HG03159 (cell line): ENCODE measurements at regions not wholly inside any gene's neighbourhood (a gene's known extent, or its start where the extent isn't known, plus 50 kb on each side); places are given as distances from the start of the nearest gene placed in this dataset.

Experiments used
- ATAC-seq: cut with Tn5 transposase; IDR thresholded peaks from one replicate; pipeline ENCODE4 v1.9.1; 2021; ENCODE audit warnings: mild to moderate bottlenecking, moderate library complexity; ENCODE audit not compliant: unreplicated experiment

GRCh38 chr2:120669121-120669952 is 66.3 kb upstream of the GLI2 start:
- no peak for ATAC-seq

GRCh38 chr2:120669971-120670370 is 65.7 kb upstream of the GLI2 start:
- ATAC-seq, result no peak

GRCh38 chr2:120670371-120670770 is 65.3 kb upstream of the GLI2 start:
- ATAC-seq, result no peak

- ATAC-seq, result no peak
Measured at GRCh38 chr2:120670771-120671480, 64.7 kb upstream of the GLI2 start.

- ATAC-seq, result no peak
Measured at GRCh38 chr2:120672526-120673204, 63.0 kb upstream of the GLI2 start.

- no peak for ATAC-seq
Measured at GRCh38 chr2:120673205-120673550, 62.5 kb upstream of the GLI2 start.

- ATAC-seq, result no peak
Measured at GRCh38 chr2:120673571-120674061, 62.1 kb upstream of the GLI2 start.

GRCh38 chr2:120674246-120675170 is 61.2 kb upstream of the GLI2 start:
- no peak for ATAC-seq

GRCh38 chr2:120675460-120676130 is 60.1 kb upstream of the GLI2 start:
- ATAC-seq, result no peak

- no peak for ATAC-seq
Measured at GRCh38 chr2:120677221-120677620, 58.4 kb upstream of the GLI2 start.

GRCh38 chr2:120677696-120678247 is 57.9 kb upstream of the GLI2 start:
- no peak for ATAC-seq

GRCh38 chr2:120678251-120678650 is 57.4 kb upstream of the GLI2 start:
- ATAC-seq, result no peak

- no peak for ATAC-seq
Measured at GRCh38 chr2:120678926-120679325, 56.7 kb upstream of the GLI2 start.

- ATAC-seq, result no peak
Measured at GRCh38 chr2:120679526-120679925, 56.1 kb upstream of the GLI2 start.

- ATAC-seq, result peak; percentile 74
Measured at GRCh38 chr2:120680136-120680761, 55.4 kb upstream of the GLI2 start.

- ATAC-seq, result no peak
Measured at GRCh38 chr2:120681181-120681580, 54.5 kb upstream of the GLI2 start.

- ATAC-seq, result no peak
Measured at GRCh38 chr2:120681696-120682288, 53.9 kb upstream of the GLI2 start.

- no peak for ATAC-seq
Measured at GRCh38 chr2:120682654-120683053, 53.0 kb upstream of the GLI2 start.

- no peak for ATAC-seq
Measured at GRCh38 chr2:120683081-120683480, 52.6 kb upstream of the GLI2 start.
